ENCODE measurements at regions not wholly inside any gene's neighbourhood (a gene's known extent, or its start where the extent isn't known, plus 50 kb on each side); places are given as distances from the start of the nearest gene placed in this dataset.

DNA sequence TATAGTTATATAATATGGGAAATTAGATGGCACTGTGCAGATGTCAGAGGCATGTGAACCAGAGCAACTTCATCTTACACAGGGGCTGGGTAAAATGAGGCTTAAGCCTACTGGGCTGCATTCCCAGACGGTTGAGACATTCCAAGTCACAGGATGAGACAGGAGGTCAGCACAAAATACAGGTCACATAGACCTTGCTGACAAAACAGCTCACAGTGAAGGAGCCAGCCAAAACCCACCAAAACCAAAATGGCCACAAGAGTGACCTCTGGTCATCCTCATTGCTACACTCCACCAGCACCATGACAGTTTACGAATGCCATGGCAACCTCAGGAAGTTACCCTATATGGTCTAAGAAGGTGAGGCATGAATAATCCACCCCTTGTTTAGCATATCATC lies 479.4 kb downstream of the TLR4 start:
- DNase-seq (ENCODE audit: low read depth in 2 of 2), result no peak

DNA sequence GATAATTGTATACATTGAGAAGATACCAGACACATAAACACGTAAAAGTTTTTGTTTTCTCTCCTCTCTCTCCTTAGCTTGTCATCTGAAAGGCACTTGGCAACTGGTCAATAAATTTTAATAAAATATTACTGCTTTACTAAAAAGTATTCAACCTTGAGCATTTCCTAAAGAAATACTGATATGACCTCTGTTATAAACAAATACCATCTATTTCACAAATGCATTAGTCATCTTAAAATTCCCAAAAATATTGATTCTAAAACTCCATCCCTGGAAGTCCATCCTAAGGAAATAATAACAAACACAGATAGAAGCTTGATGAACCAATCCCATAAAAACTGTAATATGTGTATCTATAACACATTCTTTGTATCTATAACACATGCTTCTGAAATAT lies 483.2 kb downstream of the TLR4 start:
- no peak for DNase-seq (ENCODE audit: low read depth in 2 of 2)

DNA sequence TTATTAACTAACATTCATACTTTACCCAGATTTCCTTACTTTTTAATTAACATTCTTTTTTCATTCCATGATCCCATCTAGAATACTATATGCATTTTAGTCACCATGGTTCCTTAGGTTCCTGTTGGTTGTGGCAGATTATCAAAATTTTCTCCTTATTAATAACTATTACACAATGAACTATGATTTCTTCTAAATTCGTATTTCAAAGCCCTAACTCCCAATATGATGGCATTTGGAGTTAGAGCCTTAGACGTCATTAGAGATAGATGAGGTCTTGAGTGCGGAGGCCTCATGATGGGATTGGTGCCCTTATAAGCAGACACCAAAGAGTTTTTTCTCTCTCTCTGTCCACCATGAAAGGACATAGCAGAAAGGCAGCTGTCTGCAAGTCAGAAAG lies 485.4 kb downstream of the TLR4 start:
- DNase-seq (ENCODE audit: low read depth in 2 of 2), result no peak

DNA sequence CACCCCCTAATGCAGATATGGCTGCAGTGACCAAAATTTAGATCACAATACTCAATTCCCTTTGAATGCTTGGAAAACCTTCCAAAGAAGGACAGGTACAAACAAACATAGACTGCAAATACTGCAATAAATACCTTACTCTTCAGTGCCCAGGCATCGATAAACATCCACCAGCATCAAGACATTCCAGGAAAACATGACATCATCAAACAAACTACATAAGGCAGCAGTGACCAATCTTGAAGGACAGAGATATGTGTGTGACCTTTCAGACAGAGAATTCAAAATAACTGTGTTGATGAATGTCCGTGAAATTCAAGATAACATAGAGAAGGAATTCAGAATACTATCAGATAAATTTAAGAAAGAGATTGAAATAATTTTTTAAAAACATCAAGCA lies 488.6 kb downstream of the TLR4 start:
- DNase-seq (ENCODE audit: low read depth in 2 of 2), result no peak

DNA sequence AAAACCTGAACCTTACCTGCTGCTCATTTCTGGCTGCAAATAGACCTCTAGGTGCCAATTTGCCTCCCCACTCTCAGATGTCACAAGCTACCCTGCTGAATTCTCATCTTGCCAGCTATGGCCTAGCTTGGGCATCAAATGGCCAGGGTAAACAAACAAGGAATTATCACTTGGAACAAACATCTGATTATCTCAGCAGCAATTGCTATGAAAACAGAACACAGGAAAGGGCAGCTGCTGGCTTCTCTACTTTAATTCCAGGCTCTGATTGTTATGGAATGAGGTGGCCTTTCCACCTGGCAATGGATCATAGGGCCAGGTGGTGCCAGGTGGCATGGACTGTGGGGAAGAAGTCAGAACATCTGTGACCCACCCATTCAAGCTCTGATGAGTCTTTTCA lies 505.1 kb downstream of the TLR4 start:
- DNase-seq (ENCODE audit: low read depth in 2 of 2), result no peak

DNA sequence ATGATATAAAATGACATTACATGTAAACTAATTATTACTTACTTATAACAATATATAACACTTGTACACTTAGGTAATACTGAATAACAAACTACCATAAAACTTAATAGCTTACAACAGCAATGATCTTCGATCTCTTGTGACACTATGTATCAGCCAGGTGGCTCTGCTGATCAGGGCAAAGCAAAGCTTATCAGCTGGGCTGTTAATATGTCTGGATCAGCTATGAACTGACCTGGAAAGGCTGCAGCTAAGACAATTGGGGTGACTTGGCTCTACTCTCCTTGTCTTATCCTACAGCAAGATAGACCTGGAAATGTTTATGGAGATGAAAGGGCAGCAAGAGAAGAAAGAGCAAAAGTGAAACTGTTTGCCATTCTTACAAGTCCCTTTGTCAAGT lies 511.3 kb downstream of the TLR4 start:
- DNase-seq (ENCODE audit: low read depth in 2 of 2), result no peak

DNA sequence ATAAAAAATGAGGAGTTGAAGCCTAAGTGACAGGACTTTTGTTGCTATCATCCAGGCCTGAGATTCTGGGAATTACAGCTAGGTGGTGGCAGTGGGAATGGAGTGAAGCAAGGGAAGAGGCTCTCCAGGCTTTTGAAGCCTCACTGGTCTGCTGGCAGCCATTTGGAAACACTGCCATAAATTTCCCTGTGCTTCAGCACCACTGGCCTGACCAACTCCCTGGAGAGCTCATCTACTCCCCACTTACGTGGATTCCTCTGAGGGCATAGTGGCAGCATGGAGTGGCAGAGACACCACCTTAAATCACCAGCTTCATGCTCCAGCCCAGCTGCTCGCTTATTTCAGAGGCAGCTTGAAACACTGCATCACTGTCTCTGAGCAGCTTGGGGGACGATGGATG lies 518.2 kb downstream of the TLR4 start:
- no peak for DNase-seq (ENCODE audit: low read depth in 2 of 2)

DNA sequence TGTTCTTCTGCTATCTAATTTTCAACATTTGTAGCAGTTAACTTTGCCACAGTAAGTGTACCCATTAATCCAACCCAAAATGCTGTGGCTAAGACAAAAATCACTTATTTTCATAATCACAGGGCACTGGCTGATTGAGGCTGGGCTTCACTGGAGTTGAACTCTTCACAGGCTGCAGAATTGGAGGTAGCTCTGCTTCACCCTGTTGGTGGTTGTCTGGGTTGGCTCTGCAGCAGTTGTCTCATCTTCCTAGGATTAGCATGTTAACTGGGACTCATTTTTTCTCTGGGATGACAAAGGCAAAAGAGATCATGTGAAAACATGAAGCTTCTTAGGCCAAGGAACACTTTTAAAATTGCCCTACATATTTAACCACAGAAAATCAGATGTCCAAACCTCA lies 518.9 kb downstream of the TLR4 start:
- no peak for DNase-seq (ENCODE audit: low read depth in 2 of 2)

DNA sequence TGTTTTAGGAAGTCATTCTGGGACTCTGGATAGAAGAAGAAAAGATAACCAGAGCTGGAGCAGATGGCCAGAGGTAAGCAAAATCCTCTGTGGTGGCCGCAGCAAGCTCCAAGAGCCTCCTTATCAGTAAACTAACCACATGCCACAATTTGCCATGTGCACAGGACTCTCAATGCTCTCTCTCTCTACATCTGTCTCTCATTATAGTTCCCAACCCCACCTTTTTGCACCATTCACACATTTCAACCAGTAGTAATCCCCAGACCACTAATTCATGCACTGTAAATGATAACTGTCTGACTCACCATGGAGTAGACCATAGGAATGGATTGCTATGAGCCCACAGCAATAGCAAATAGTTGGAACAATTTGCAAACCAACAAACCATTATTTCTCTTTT lies 526.1 kb downstream of the TLR4 start:
- DNase-seq (ENCODE audit: low read depth in 2 of 2), result no peak

DNA sequence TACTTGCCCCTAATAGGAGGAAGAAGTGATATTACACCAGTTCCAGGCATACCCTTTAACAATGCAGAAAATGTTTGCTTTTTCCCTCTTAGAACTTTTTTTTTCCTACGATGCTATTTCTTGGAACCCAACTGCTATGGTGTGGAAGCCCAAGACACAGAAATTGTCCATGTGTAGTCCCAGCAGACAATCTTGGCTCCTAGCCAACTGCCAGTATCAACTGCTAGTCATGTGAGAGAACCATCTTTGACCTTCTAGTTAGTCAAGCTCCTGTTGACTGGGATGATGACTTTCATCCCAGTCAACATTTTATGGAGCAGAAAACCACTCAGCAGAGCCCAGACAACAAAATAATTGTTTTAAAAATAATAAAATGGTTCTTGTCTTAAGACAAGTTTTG lies 532.4 kb downstream of the TLR4 start:
- DNase-seq (ENCODE audit: low read depth in 2 of 2), result no peak

DNA sequence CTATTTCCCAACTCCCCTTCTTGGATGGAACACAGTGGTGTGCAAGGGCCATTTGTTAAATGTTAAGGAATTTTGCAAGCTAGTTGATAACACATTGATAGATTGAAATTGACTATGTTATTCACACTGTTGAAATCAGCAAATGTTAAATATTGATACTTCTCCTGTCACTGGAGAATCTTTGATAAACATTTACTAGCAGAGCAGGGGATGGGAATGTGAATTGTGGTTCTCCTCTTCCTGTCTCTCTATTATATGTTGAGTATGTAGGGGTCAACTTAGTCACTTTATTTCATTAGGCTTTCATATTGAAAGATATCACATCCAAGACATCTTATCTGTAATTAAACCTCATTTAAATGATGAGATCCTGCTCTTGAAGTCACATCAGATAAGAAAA lies 533.9 kb downstream of the TLR4 start:
- DNase-seq (ENCODE audit: low read depth in 2 of 2), result no peak

DNA sequence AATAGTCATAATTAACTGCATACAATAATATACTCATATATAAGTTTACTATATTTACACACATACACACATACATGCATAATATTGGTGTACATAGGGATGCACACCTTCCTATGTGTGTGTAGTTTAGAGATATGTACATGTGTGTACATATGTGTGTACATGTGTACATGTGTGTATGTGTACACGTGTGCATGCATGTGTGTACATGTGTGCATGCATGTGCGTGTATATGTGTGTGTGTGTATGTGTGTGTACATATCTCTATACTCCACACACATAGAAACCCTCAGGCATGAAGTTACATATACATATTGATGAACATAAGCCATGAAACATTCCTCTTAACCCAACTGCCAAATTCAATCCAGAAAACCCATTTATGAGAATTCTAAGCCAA lies 547.8 kb downstream of the TLR4 start:
- DNase-seq (ENCODE audit: low read depth in 2 of 2), result no peak

DNA sequence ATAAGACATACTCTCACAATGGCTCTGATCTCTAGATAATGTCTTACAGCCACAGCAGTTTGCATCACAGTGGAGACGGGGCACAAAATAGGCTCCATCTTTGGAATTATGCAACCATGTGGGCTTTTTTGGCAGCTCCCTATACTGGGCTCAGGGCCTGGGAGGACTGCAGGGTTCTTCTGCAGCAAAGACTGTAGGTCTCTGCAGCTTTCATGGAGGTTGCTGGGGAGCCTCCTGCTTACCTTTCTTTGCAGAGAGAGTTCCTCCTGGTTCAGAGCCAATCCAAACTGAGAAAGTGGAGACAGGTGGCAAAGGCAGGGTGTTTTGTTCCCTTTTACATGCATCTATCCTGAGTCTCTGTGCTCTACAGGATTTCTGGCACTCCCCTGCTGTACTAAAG lies 558.0 kb downstream of the TLR4 start:
- no peak for DNase-seq (ENCODE audit: low read depth in 2 of 2)

DNA sequence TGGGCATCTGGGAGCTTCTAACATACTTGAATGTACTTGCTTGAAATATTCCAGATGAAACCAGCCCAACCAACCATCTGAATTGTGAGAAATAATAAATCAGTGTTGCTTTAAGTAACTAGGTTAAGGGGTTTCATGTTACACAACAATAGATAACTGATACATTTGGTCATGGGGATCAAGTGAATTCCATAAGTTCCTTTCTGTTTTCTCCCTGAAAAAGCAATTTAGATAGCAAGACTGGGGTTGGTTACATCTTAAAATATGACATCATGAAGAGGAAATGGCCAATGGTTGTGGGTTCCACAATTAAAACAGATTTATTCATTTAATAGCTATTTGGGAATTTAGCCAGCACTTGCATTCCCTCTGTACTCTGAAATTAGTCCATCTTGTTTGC lies 559.7 kb downstream of the TLR4 start:
- DNase-seq (ENCODE audit: low read depth in 2 of 2), result no peak

DNA sequence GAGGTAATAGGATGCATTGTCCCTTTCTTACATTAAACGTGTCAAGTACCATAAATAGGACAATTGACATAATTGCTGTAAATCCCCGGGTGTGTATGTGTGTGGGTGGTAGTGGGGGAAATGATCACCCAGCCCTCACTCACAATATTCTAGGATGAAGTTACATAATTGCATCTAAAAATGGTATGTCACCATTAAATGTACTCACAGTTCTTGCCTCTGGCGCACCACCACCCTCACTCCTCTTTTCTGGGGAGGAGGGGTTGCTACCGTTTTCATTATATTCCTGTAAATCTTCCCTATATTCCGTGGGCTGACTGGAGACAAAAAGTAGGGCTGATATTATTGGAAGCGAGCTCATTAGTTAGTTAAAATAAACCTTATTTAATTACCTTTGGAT lies 563.8 kb downstream of the TLR4 start:
- DNase-seq (ENCODE audit: low read depth in 2 of 2), result no peak

DNA sequence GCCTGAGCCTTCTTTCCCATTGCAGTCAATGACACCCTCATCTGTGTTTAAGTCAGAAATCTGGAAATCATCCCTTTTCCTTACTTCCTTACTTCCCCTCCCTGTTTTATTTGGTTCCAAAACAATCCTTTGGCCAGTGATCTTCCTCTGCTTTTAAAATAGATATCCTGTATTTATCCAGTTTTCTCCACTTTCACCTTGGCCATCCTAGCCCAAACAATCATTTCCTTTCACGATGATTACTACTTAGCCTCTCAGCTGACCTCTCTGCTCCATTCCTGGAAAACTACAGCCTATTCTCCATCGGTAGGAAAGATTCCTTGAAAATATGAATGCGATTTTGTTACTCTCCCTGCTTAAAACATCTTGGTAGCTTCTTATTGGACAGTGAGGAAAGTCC lies 565.4 kb downstream of the TLR4 start:
- DNase-seq (ENCODE audit: low read depth in 2 of 2), result no peak

DNA sequence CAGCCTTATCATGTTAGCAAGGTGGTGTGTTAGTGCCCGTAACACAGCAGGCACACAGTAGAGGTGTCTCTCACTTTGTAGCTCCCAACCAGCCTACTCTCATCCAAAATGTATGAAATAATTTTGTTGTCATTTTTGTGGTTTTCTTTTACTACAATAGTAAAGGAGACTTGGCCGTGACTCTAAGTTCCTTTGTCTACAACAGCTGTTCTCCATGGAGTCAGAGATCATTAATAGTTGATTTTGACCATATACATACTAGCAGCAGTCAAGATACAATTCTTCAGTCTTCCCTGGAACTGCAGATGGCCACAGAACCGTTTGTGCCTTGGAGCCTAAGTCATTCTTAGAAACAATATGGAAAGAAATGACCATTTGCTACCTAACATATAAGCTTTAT lies 567.1 kb downstream of the TLR4 start:
- no peak for DNase-seq (ENCODE audit: low read depth in 2 of 2)

DNA sequence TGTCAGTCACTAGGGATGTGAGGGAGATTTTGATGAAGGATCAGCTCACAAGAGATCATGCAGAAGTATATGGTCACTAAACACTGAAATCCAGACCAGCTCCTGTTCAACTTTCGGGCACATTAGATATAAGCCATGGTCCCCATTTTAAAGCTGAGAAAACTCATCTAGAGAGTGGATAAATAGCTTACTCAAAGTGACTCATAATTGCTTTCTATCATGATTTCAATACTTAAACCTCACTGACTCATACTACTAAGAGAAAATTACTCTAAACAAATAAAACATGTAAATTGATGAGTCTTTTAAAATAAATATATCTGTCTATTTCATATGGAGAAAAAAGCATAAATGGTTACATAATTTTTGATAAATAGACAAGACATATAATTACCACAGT lies 567.7 kb downstream of the TLR4 start:
- DNase-seq (ENCODE audit: low read depth in 2 of 2), result no peak

DNA sequence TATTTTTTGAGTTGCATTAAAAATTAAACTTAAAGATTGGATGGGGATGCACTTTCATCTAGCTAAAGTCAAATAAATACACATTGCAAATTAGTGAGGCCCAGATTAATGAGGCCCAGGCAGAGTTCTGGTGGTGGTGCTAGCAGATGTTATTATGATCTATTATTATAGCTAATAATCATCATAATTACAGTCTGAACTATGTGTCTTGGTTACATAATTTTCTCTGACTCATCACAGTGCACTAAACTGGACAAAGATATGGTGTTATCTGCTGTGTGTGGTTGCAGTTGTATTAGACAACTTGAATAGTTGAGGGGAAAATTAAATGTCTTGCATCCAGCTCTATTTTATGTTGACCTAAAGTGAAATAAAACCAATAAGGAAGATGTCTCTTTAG lies 568.8 kb downstream of the TLR4 start:
- DNase-seq (ENCODE audit: low read depth in 2 of 2), result no peak

DNA sequence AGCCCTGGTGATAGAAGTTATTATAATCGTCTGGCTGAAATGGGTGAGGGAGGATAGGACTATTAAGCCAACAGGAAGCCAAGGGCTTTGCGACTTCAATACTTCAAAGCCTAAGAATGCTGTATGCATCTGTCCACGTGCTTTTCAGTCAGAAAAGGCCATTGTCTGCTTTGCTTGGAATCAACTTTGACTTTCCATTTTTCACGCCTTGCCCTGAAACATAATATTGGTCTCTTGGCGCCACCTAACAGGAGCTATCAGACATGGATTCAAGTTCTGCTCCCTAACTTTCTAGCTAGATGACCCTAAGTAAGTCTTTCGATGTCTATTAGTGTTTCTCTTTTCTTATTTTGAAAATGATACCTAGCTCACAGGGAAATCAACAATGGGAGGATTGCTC lies 572.6 kb downstream of the TLR4 start:
- no peak for DNase-seq (ENCODE audit: low read depth in 2 of 2)

DNA sequence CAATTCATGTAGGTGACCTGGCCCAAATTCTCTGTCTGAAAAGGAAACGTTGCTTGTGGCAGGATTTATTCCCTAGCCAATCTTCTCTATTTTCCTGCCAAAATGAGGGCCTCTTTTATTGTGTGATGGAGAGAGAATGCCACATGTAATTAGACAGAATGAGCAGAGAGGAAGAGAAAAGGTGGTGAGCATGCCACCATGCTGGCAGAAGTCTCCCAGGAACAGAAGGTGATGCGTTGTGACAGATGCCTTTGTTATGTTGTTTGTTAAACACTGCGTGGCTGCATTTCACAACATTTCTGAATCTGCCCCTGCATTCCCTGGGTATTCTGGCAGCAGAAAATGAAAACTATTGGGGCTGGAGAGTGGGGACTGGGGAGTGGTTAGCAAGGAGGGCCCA lies 577.6 kb downstream of the TLR4 start:
- DNase-seq (ENCODE audit: low read depth in 2 of 2), result no peak

DNA sequence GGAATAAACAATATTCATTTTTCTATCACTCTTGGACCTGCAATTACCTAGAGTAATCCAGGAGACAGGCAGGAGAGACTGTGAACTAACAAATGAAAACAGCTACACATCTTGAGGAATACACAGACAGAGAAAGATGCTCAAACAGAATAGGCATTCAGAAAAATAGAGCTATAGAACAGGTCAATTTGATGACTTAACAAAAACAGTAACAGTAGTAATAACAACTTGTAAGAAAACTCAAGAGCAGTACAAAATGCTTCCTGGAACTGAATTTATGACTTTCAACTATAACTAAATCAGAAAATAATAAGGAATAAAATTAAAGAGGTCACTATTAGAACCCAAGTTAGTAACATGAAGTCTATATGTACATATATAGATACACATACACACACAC lies 579.3 kb downstream of the TLR4 start:
- DNase-seq (ENCODE audit: low read depth in 2 of 2), result no peak

DNA sequence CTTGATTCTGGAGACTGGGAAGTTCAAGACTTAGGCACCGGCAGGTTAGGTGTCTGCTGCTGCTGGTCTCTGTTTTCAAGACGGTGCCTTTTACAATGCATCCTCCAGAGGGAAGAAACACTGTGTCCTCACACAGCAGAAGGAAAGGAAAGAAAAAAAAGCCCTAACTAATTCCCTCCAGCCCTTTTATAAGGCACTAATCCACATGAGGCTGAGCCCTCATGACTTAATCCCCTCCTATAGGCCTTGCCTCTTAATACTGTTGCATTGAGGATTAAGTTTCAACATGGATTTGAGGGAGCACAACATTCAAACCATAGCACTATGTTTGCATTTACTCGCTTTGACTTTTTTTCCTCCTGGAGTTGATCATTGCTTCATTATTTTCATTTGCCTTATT lies 585.9 kb downstream of the TLR4 start:
- DNase-seq (ENCODE audit: low read depth in 2 of 2), result no peak

DNA sequence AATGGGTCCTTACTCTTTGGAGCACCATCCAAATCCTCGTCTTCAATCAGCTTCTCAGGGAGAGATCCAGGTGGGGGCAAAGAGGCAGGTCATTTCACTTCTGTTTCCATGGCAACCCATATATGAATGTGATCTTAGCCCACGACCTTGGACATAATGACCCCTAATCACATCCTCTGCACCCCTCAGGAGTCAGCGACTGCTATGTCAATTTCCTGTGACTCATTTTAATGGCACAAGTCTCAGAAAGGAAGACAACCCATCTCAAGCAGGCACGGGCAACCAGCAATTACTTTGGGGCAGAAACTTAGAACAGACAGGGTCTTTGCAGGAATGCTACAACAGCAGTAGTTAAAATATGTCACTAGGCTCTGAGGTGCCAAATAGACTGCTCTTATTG lies 591.2 kb downstream of the TLR4 start:
- no peak for DNase-seq (ENCODE audit: low read depth in 2 of 2)

DNA sequence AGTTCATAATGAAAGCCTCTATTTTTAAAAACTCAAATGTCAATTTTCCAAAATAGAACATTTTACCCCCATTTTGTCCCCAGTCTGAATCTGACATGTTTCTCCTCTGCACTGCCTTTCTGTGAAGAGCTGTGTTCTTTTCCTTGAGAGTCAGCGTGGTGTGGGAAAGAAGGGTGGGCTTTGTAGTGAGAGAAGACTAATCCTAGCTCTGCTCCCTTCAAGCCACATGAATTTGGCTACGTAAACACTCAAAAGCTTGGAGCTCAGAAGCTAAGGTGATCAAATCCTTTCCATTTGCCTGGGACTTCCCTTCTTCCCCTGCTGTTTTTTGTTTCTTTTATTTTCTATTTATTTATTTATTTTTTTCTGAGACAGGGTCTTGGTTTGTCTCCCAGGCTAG lies 598.5 kb downstream of the TLR4 start:
- no peak for DNase-seq (ENCODE audit: low read depth in 2 of 2)
